GM21737 (cell line): ENCODE measurements at regions not wholly inside any gene's neighbourhood (a gene's known extent, or its start where the extent isn't known, plus 50 kb on each side); places are given as distances from the start of the nearest gene placed in this dataset.
"Not testable (repeated sequence)": the region's sequence is repeated elsewhere in the genome, so short reads cannot be mapped to it uniquely, and the experiment has no call there.

Experiments
- ATAC-seq: cut with Tn5 transposase; IDR thresholded peaks from one replicate; pipeline ENCODE4 v1.9.1; 2021; ENCODE audit warnings: mild to moderate bottlenecking, moderate library complexity; ENCODE audit not compliant: unreplicated experiment

- no peak for ATAC-seq
These were observed 76.8 kb downstream of the ZFP36L2 start for GRCh38 chr2:43149482-43150107.

- no peak for ATAC-seq
These were observed 80.3 kb downstream of the ZFP36L2 start for GRCh38 chr2:43146083-43146482.

GRCh38 chr2:43144263-43144662, 82.1 kb downstream of the ZFP36L2 start:
- no peak for ATAC-seq

GRCh38 chr2:43143756-43144155, 82.7 kb downstream of the ZFP36L2 start:
- ATAC-seq, result no peak

- ATAC-seq, result no peak
These were observed 83.4 kb downstream of the ZFP36L2 start for GRCh38 chr2:43142921-43143438.

- not testable (repeated sequence) for ATAC-seq
These were observed 84.7 kb downstream of the ZFP36L2 start for GRCh38 chr2:43141636-43142151.

GRCh38 chr2:43139996-43140621, 86.3 kb downstream of the ZFP36L2 start:
- no peak for ATAC-seq

- no peak for ATAC-seq
These were observed 86.9 kb downstream of the ZFP36L2 start for GRCh38 chr2:43139501-43139900.

GRCh38 chr2:43138441-43138840, 88.0 kb downstream of the ZFP36L2 start:
- ATAC-seq, result no peak

- no peak for ATAC-seq
These were observed 89.5 kb downstream of the ZFP36L2 start for GRCh38 chr2:43136876-43137275.

- ATAC-seq, result no peak
These were observed 90.2 kb downstream of the ZFP36L2 start for GRCh38 chr2:43136011-43136799.

- no peak for ATAC-seq
These were observed 90.8 kb downstream of the ZFP36L2 start for GRCh38 chr2:43135583-43135982.

- ATAC-seq, result no peak
These were observed 91.9 kb downstream of the ZFP36L2 start for GRCh38 chr2:43134571-43134889.

GRCh38 chr2:43133708-43134570, 92.5 kb downstream of the ZFP36L2 start:
- no peak for ATAC-seq

- ATAC-seq, result no peak
These were observed 93.1 kb downstream of the ZFP36L2 start for GRCh38 chr2:43133336-43133707.

- ATAC-seq, result no peak
These were observed 93.6 kb downstream of the ZFP36L2 start for GRCh38 chr2:43132683-43133301.

GRCh38 chr2:43131890-43132682, 94.3 kb downstream of the ZFP36L2 start:
- no peak for ATAC-seq

GRCh38 chr2:43131051-43131889, 95.1 kb downstream of the ZFP36L2 start:
- peak; percentile 43 for ATAC-seq

- no peak for ATAC-seq
These were observed 95.9 kb downstream of the ZFP36L2 start for GRCh38 chr2:43130548-43130875.
